H1 (cell line): ENCODE measurements at regions not wholly inside any gene's neighbourhood (a gene's known extent, or its start where the extent isn't known, plus 50 kb on each side); places are given as distances from the start of the nearest gene placed in this dataset.

Source experiments
- CTCF ChIA-PET: fragments of 300-600 bp; sonication (Branson Sonifier 250); formaldehyde crosslinking; loops from one replicate; lab custom pipeline; 2021; ENCODE audit not compliant: partially characterized antibody; lab: Charles Lee
- POLR2A ChIA-PET: fragments of 300-600 bp; sonication (Branson Sonifier 250); formaldehyde crosslinking; loops from one replicate; lab custom pipeline; 2021; ENCODE audit warnings: inconsistent platforms; ENCODE audit not compliant: partially characterized antibody; lab: Charles Lee
- DNase-seq, 2 experiments: peaks; one replicate each; pipeline versions ENCODE4 v3.0.0 to v3.0.0-alpha.2; 2010 to 2022; ENCODE audit warnings: low spot score in 2 of 2, low read depth in 1 of 2, mixed read lengths in 1 of 2
- FAIRE-seq: peaks from 2 replicates; lab custom pipeline; 2011; peaks lifted over from hg19 to GRCh38; lab: Jason Lieb, UNC
- H2AFZ ChIP-seq: 2 replicates; pipeline ENCODE4 v1.8.1; 2012; ENCODE audit warnings: low read length, inconsistent platforms
- H2AK5ac ChIP-seq: 2 replicates; pipeline ENCODE4 v1.6.1; 2013; ENCODE audit warnings: low read depth, low read length
- H2BK120ac ChIP-seq: replicated peaks from 2 replicates; pipeline ENCODE3; 2013; ENCODE audit warnings: low read depth, low read length, inconsistent platforms
- H2BK12ac ChIP-seq: 2 replicates; pipeline ENCODE4 v1.6.1; 2013; ENCODE audit warnings: low read depth, low read length
- H2BK15ac ChIP-seq: 2 replicates; pipeline ENCODE4 v1.6.1; 2013; ENCODE audit warnings: low read length
- H2BK20ac ChIP-seq: 2 replicates; pipeline ENCODE4 v1.6.1; 2013; ENCODE audit warnings: low read length
- H2BK5ac ChIP-seq: 2 replicates; pipeline ENCODE4 v1.6.1; 2013; ENCODE audit warnings: low read depth, low read length
- H3K14ac ChIP-seq: 2 replicates; pipeline ENCODE4 v1.6.1; 2013; ENCODE audit warnings: inconsistent platforms; ENCODE audit not compliant: insufficient read length
- H3K18ac ChIP-seq: 2 replicates; pipeline ENCODE4 v1.6.1; 2013; ENCODE audit warnings: low read length; ENCODE audit errors: extremely low read depth
- H3K23ac ChIP-seq: 2 replicates; pipeline ENCODE4 v1.6.1; 2013; ENCODE audit warnings: inconsistent platforms; ENCODE audit not compliant: insufficient read length
- H3K23me2 ChIP-seq: 2 replicates; pipeline ENCODE4 v1.6.1; 2013; ENCODE audit warnings: low read depth, low read length
- H3K27ac ChIP-seq: 2 replicates; pipeline ENCODE4 v1.6.1; 2011; ENCODE audit warnings: low read depth, low read length, inconsistent platforms
- H3K27me3 ChIP-seq, 4 experiments: replicated peaks in 1 of 4; 1 replicate in 1 of 4; 2 replicates in 3 of 4; pipeline versions ENCODE4 v1.6.1 to v1.8.1; 2011 to 2013; ENCODE audit warnings: low read length in 3 of 4, mild to moderate bottlenecking in 3 of 4, inconsistent platforms in 2 of 4, mixed read lengths in 2 of 4, moderate library complexity in 1 of 4; ENCODE audit not compliant: control insufficient read depth in 3 of 4, insufficient read depth in 3 of 4; ENCODE audit errors: extremely low read depth in 1 of 4
- H3K36me3 ChIP-seq, 4 experiments: 2 replicates each; pipeline versions ENCODE4 v1.6.1 to v1.8.1; 2011 to 2013; ENCODE audit warnings: mild to moderate bottlenecking in 4 of 4, low read length in 3 of 4, moderate library complexity in 2 of 4, control low read depth in 1 of 4, inconsistent platforms in 1 of 4; ENCODE audit not compliant: insufficient read depth in 4 of 4, control insufficient read depth in 2 of 4
- H3K4ac ChIP-seq: replicated peaks from 2 replicates; pipeline ENCODE3; 2013; ENCODE audit warnings: low read length, low read depth, mixed read lengths, inconsistent platforms; ENCODE audit not compliant: insufficient read length
- H3K4me1 ChIP-seq, 4 experiments: replicated peaks in 1 of 4; 1 replicate in 1 of 4; 2 replicates in 3 of 4; pipeline versions ENCODE4 v1.6.1 to v1.8.1; 2011 to 2013; ENCODE audit warnings: low read length in 3 of 4, inconsistent platforms in 2 of 4, mixed read lengths in 1 of 4; ENCODE audit not compliant: insufficient read depth in 4 of 4, control insufficient read depth in 3 of 4
- H3K4me2 ChIP-seq, 2 experiments: 2 replicates each; pipeline versions ENCODE4 v1.6.1 to v1.8.1; 2011 to 2013; ENCODE audit warnings: low read depth in 2 of 2, low read length in 2 of 2, control low read depth in 1 of 2, inconsistent platforms in 1 of 2, mild to moderate bottlenecking in 1 of 2; ENCODE audit not compliant: insufficient read depth in 1 of 2
- H3K4me3 ChIP-seq, 4 experiments: fragments of 200-600, 300-600 bp in 1 of 4; sonication (generic), shearing (Covaris generic), sonication (Bioruptor Twin) in 1 of 4; 2 replicates each; pipeline versions ENCODE4 v1.5.1 to v1.8.1; 2011 to 2016; ENCODE audit warnings: low read length in 4 of 4, low read depth in 3 of 4, control low read depth in 2 of 4, inconsistent platforms in 2 of 4, mild to moderate bottlenecking in 2 of 4, mixed read lengths in 1 of 4, moderate library complexity in 1 of 4; ENCODE audit not compliant: insufficient read depth in 2 of 4; ENCODE audit errors: extremely low read depth in 1 of 4
- H3K56ac ChIP-seq: replicated peaks from 2 replicates; pipeline ENCODE3; 2013; ENCODE audit warnings: low read depth, mild to moderate bottlenecking, mixed read lengths, low read length, inconsistent platforms; ENCODE audit not compliant: insufficient read length
- H3K79me1 ChIP-seq: 2 replicates; pipeline ENCODE4 v1.6.1; 2013; ENCODE audit warnings: low read depth, low read length, control low read depth
- H3K79me2 ChIP-seq, 2 experiments: 2 replicates each; pipeline versions ENCODE4 v1.6.1 to v1.8.1; 2012 to 2013; ENCODE audit warnings: low read length in 2 of 2, mild to moderate bottlenecking in 2 of 2, inconsistent platforms in 1 of 2; ENCODE audit not compliant: insufficient read depth in 2 of 2, control insufficient read depth in 1 of 2
- H3K9ac ChIP-seq, 4 experiments: replicated peaks in 1 of 4; 1 replicate in 1 of 4; 2 replicates in 3 of 4; pipeline versions ENCODE4 v1.6.1 to v1.8.1; 2011 to 2013; ENCODE audit warnings: low read depth in 3 of 4, low read length in 3 of 4, control low read depth in 2 of 4, mild to moderate bottlenecking in 2 of 4, moderate library complexity in 2 of 4, inconsistent platforms in 1 of 4; ENCODE audit errors: extremely low read depth in 1 of 4
- H3K9me3 ChIP-seq, 2 experiments: 2 replicates each; pipeline versions ENCODE4 v1.6.1 to v1.8.1; 2012 to 2013; ENCODE audit warnings: mild to moderate bottlenecking in 2 of 2, moderate library complexity in 2 of 2, control low read depth in 1 of 2, inconsistent platforms in 1 of 2, low read depth in 1 of 2, low read length in 1 of 2, mixed read lengths in 1 of 2; ENCODE audit not compliant: insufficient read depth in 2 of 2
- H4K20me1 ChIP-seq, 2 experiments: replicated peaks in 1 of 2; 2 replicates each; pipeline versions ENCODE3 to v1.8.1; 2011 to 2013; ENCODE audit warnings: inconsistent platforms in 2 of 2, low read length in 2 of 2, mild to moderate bottlenecking in 1 of 2; ENCODE audit not compliant: insufficient read depth in 2 of 2, control insufficient read depth in 1 of 2
- H4K5ac ChIP-seq: 2 replicates; pipeline ENCODE4 v1.6.1; 2013; ENCODE audit warnings: low read length, low read depth, mixed read lengths, inconsistent platforms; ENCODE audit not compliant: insufficient read length
- H4K8ac ChIP-seq: 2 replicates; pipeline ENCODE4 v1.8.0; 2013; ENCODE audit warnings: mild to moderate bottlenecking, moderate library complexity, low read length, inconsistent platforms; ENCODE audit not compliant: insufficient read depth; ENCODE audit errors: extremely low read depth
- H4K91ac ChIP-seq: replicated peaks from 2 replicates; pipeline ENCODE3; 2013; ENCODE audit warnings: low read length, mixed read lengths, inconsistent platforms; ENCODE audit not compliant: insufficient read length
- CBX5 ChIP-seq: fragments of 300-800, 300-1000 bp; sonication (generic); IDR thresholded peaks from 2 replicates; pipeline ENCODE4 v1.7.1; 2016; ENCODE audit warnings: antibody characterized with exemption, low read length, low read depth
- EP300 ChIP-seq, 2 experiments: IDR thresholded peaks; 1 replicate in 1 of 2; 2 replicates in 1 of 2; pipeline ENCODE4 v1.6.1; 2011 to 2012; ENCODE audit warnings: low read depth in 2 of 2, low read length in 2 of 2, mild to moderate bottlenecking in 2 of 2, borderline replicate concordance in 1 of 2, inconsistent platforms in 1 of 2, moderate library complexity in 1 of 2
- JUN ChIP-seq: IDR thresholded peaks from 2 replicates; pipeline ENCODE4 v1.6.1; 2011; ENCODE audit warnings: low read depth, mild to moderate bottlenecking, improper control_type of control experiment, low read length
- WGBS, 2 experiments: shearing (Covaris generic) in 1 of 2; methylation state at CpG; one replicate each; pipeline versions ENCODE4 v1.1.6 to v1.1.7; 2013 to 2015; ENCODE audit warnings: low lambda C conversion rate in 2 of 2, mixed read lengths in 2 of 2, inconsistent platforms in 1 of 2, low coverage in 1 of 2, missing lambda C conversion rate in 1 of 2; ENCODE audit not compliant: insufficient replicate concordance in 2 of 2, insufficient coverage in 1 of 2, insufficient read length in 1 of 2; ENCODE audit errors: extremely low coverage in 1 of 2, missing lambda C conversion rate in 1 of 2; 5-methylcytosine and 5-hydroxymethylcytosine counted together
- TF ChIP-seq, protein P1 (sequence below): IDR thresholded peaks from 2 replicates; pipeline ENCODE4 v1.6.1; 2011; ENCODE audit warnings: low read length, improper control_type of control experiment

GRCh38 chr6:139693735-139694134 lies 319.3 kb upstream of the CITED2 start:
- Histone ChIP-seq H3K79me2 (no peaks in the 10 kb centered on the region), H4K91ac (no peak overlapping the region), H3K23me2 (no peaks in the 10 kb centered on the region; the same call in 1 of the 2 replicates), H4K20me1 (no peaks in the 10 kb centered on the region), H2BK120ac (no peak overlapping the region), H2BK5ac (no peak overlapping the region), H3K36me3 (no peaks in the 10 kb centered on the region), H3K79me1 (no peaks in the 10 kb centered on the region), H3K4me3 (no peak overlapping the region), H3K27ac (no peak overlapping the region), H3K18ac (no peak overlapping the region), H3K27me3 (no peaks in the 10 kb centered on the region), H3K23ac (no peak overlapping the region), H3K9ac (no peak overlapping the region), H3K4me1 (no peaks in the 10 kb centered on the region), H3K9me3 (peaks cover 0 to 4% of the 10 kb centered on the region in 2 experiments; a peak in 1 of 4 replicates), H2BK20ac (no peak overlapping the region), H2BK15ac (no peak overlapping the region), H3K14ac (no peak overlapping the region), H3K56ac (no peak overlapping the region), H2AFZ (no peak overlapping the region), H4K8ac (no peak overlapping the region), H2AK5ac (no peak overlapping the region), H2BK12ac (no peak overlapping the region), H4K5ac (no peak overlapping the region), H3K4me2 (no peak overlapping the region), H3K4ac (no peak overlapping the region)
- CTCF ChIA-PET, result interaction anchor here (0.6 kb wide), 1 partner anchor 230 kb away, joined by 3 read pairs; no protein-coding TSS in a partner anchor
- DNase-seq (no peak), FAIRE-seq (no peak)
- 95% methylated on average over 1 of the region's 1 CpG; no CpG with 5 or more reads in 1 of the 2 experiments for WGBS, 2 experiments
- POLR2A ChIA-PET, result no interaction called here
- TF ChIP-seq JUN (no peak), EP300 (IDR thresholded peaks at IDR 0.05; ENCODE audit: borderline replicate concordance in 1 of 2, low read depth in 2 of 2, low read length in 2 of 2) (no peak), CBX5 (no peak)
- TF ChIP-seq, protein P1, sequence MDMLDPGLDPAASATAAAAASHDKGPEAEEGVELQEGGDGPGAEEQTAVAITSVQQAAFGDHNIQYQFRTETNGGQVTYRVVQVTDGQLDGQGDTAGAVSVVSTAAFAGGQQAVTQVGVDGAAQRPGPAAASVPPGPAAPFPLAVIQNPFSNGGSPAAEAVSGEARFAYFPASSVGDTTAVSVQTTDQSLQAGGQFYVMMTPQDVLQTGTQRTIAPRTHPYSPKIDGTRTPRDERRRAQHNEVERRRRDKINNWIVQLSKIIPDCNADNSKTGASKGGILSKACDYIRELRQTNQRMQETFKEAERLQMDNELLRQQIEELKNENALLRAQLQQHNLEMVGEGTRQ, result no peak
